ENCODE measurements at regions not wholly inside any gene's neighbourhood (a gene's known extent, or its start where the extent isn't known, plus 50 kb on each side); places are given as distances from the start of the nearest gene placed in this dataset.

DNA sequence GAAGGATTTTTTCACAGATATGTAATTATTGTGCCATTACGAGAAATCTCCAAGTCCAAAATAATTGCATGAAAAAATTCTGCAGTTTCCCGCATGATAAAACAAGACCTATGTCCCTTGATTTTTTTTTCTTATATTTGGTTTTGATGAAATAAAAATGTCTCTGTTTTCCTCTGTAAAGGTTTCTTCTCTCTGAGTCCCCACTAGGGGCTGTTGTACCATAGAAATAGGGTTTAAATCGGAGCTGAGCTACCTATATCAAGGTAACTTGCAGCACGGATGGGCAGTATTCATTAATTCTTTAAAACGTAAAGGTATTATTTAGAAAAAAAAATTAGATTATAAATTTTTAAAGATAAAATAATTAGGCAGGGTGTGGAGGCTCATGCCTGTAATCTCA lies 66.6 kb upstream of the IGF1R start:
- peaks cover 26% of the 10 kb centered on the region for H3K27me3 ChIP-seq (ENCODE audit: insufficient read depth, poor library complexity, severe bottlenecking)
- no peaks in the 10 kb centered on the region for H3K36me3 ChIP-seq (ENCODE audit: low read depth)
- no peak overlapping the region for H3K4me3 ChIP-seq (ENCODE audit: severe bottlenecking)
- no peak overlapping the region for H3K27ac ChIP-seq (ENCODE audit: poor library complexity, severe bottlenecking)
- H3K4me1 ChIP-seq (ENCODE audit: insufficient read depth, poor library complexity, severe bottlenecking) = no peaks in the 10 kb centered on the region
- DNase-seq (ENCODE audit: low spot score) (no peak), ATAC-seq (ENCODE audit: low read depth) (peak; percentile 79; the same call in 2 of the 3 replicates)
- H3K9me3 ChIP-seq (ENCODE audit: severe bottlenecking) = no peaks in the 10 kb centered on the region
- TF ChIP-seq, protein P1, sequence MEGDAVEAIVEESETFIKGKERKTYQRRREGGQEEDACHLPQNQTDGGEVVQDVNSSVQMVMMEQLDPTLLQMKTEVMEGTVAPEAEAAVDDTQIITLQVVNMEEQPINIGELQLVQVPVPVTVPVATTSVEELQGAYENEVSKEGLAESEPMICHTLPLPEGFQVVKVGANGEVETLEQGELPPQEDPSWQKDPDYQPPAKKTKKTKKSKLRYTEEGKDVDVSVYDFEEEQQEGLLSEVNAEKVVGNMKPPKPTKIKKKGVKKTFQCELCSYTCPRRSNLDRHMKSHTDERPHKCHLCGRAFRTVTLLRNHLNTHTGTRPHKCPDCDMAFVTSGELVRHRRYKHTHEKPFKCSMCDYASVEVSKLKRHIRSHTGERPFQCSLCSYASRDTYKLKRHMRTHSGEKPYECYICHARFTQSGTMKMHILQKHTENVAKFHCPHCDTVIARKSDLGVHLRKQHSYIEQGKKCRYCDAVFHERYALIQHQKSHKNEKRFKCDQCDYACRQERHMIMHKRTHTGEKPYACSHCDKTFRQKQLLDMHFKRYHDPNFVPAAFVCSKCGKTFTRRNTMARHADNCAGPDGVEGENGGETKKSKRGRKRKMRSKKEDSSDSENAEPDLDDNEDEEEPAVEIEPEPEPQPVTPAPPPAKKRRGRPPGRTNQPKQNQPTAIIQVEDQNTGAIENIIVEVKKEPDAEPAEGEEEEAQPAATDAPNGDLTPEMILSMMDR (IDR thresholded peaks at IDR 0.05; ENCODE audit: poor library complexity, severe bottlenecking) = peak; percentile 85

DNA sequence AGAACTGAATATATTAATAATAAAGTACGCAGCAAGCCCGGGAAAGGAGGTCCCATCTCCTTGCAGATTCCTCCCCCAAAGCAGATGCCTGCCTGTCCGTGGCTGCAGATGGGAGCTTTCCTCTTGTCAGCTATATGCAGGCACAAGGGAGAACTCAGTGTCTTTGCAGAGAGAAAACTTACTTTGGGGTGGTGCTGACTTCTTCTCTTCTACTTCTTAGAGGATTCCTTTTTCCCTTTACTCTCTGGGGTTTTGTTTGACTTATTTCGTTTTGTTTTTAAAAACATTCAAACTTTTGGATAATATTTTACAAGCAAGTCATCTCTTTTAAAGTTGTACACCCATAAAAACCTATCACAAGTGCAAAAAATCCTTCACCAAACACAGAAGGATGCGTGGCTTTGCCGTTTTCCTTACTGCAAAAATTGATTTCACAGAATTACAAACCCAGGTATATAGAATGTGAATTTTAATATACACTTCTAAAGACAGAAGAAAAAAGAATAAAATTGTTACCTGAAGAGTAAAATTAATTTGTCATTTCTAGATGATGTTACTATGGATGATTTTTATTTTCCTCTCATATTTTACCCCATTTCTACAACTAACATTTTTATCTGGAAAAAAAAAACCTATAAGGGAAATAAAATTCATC lies 65.3 kb upstream of the IGF1R start:
- no peak for DNase-seq (ENCODE audit: low spot score)
- Histone ChIP-seq H3K27ac (ENCODE audit: poor library complexity, severe bottlenecking) (no peak overlapping the region), H3K36me3 (ENCODE audit: low read depth) (no peaks in the 10 kb centered on the region), H3K4me1 (ENCODE audit: insufficient read depth, poor library complexity, severe bottlenecking) (no peaks in the 10 kb centered on the region), H3K4me3 (ENCODE audit: severe bottlenecking) (no peak overlapping the region), H3K9me3 (ENCODE audit: severe bottlenecking) (no peaks in the 10 kb centered on the region), H3K27me3 (ENCODE audit: insufficient read depth, poor library complexity, severe bottlenecking) (peaks cover 26% of the 10 kb centered on the region)
- ATAC-seq (ENCODE audit: low read depth) = 0 out of 3 replicates have a peak, but pooled peaks have one; percentile 20
- TF ChIP-seq, protein P1 (IDR thresholded peaks at IDR 0.05; ENCODE audit: poor library complexity, severe bottlenecking) = no peak

DNA sequence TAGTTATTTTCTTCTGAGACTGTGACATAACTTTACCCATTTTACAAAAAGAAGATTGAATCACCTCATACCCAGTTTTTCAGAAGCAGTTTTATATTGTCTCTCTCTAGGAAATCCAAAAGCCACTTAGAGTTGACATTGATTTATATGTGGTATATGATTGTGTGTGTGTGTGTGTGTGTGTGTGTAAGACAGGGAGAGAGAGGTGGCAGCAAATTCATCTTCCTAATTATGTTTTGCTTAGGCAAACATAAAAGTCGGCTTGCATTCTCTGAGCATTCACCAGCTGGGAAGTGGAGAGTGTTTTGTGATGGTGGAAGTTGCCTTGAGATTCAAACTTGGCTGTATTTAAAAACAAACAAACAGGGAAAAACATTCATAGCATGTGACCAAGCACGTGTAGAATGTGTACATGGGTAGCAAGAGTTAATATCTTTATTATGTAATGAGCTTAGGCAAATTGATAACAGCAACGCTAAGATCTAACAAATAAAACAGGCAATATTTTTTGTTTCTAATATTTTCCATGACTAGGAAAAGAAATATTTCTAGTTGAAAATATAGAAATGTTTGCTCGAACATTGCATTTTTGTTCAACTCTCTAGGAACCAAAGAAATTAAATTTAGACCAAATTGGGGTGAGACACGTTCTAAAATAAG lies 64.4 kb upstream of the IGF1R start:
- Histone ChIP-seq H3K4me3 (ENCODE audit: severe bottlenecking) (no peak overlapping the region), H3K27me3 (ENCODE audit: insufficient read depth, poor library complexity, severe bottlenecking) (peaks cover 26% of the 10 kb centered on the region), H3K27ac (ENCODE audit: poor library complexity, severe bottlenecking) (no peak overlapping the region), H3K36me3 (ENCODE audit: low read depth) (no peaks in the 10 kb centered on the region), H3K4me1 (ENCODE audit: insufficient read depth, poor library complexity, severe bottlenecking) (no peaks in the 10 kb centered on the region), H3K9me3 (ENCODE audit: severe bottlenecking) (no peaks in the 10 kb centered on the region)
- TF ChIP-seq, protein P1 (IDR thresholded peaks at IDR 0.05; ENCODE audit: poor library complexity, severe bottlenecking) = no peak
- ATAC-seq (ENCODE audit: low read depth) (no peak), DNase-seq (ENCODE audit: low spot score) (no peak)

DNA sequence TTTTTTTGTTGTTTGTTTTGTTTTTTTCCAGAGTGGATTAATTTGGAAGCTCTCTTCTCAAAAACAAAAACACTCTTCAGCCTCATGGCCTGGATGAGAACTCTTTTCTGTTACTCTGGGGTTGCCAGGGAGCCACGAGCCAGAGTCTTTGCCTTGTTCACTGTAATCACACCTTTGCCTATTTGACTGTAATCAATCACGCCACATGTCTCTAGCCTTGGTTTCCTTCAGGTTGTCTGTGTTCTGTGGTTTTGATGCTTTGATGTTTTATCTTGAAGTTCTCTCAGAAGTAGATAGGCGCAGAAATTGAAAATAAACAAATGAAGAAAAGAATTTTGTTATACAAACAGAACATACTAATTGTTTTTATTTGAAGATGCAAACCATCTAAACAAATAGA lies 62.3 kb upstream of the IGF1R start:
- TF ChIP-seq, protein P1 (IDR thresholded peaks at IDR 0.05; ENCODE audit: poor library complexity, severe bottlenecking) = no peak
- no peaks in the 10 kb centered on the region for H3K9me3 ChIP-seq (ENCODE audit: severe bottlenecking)
- peaks cover 26% of the 10 kb centered on the region for H3K27me3 ChIP-seq (ENCODE audit: insufficient read depth, poor library complexity, severe bottlenecking)
- no peaks in the 10 kb centered on the region for H3K36me3 ChIP-seq (ENCODE audit: low read depth)
- no peaks in the 10 kb centered on the region for H3K4me1 ChIP-seq (ENCODE audit: insufficient read depth, poor library complexity, severe bottlenecking)
- no peak overlapping the region for H3K27ac ChIP-seq (ENCODE audit: poor library complexity, severe bottlenecking)
- no peak overlapping the region for H3K4me3 ChIP-seq (ENCODE audit: severe bottlenecking)
- DNase-seq (ENCODE audit: low spot score) = no peak
- no peak for ATAC-seq (ENCODE audit: low read depth)

DNA sequence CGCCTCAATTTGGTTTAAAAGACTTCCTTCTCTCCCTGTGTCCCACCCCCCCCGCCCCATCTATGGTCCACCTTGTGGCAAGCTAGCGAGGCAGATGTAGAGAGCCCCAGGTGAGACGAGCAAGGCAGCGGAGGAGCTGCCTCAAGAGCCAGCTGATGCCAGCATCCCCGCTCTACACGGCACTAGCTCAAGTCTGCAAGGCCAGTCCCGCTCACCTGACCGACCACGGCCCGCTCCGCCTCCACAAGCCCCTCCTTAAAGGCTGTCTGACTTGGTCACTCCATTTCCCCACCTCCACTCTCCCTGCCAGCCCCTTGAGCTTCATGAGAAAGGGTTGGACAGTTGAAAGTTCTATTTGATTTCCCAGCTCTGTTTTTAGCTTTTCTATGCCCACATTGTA lies 56.2 kb upstream of the IGF1R start:
- Histone ChIP-seq H3K4me3 (ENCODE audit: severe bottlenecking) (no peak overlapping the region), H3K36me3 (ENCODE audit: low read depth) (no peaks in the 10 kb centered on the region), H3K27ac (ENCODE audit: poor library complexity, severe bottlenecking) (no peak overlapping the region), H3K4me1 (ENCODE audit: insufficient read depth, poor library complexity, severe bottlenecking) (no peaks in the 10 kb centered on the region), H3K27me3 (ENCODE audit: insufficient read depth, poor library complexity, severe bottlenecking) (no peaks in the 10 kb centered on the region), H3K9me3 (ENCODE audit: severe bottlenecking) (no peaks in the 10 kb centered on the region)
- TF ChIP-seq, protein P1 (IDR thresholded peaks at IDR 0.05; ENCODE audit: poor library complexity, severe bottlenecking) = no peak
- DNase-seq (ENCODE audit: low spot score) (no peak), ATAC-seq (ENCODE audit: low read depth) (no peak)
